Posterior vena cava (tissue), 2 donors: ENCODE measurements at regions not wholly inside any gene's neighbourhood (a gene's known extent, or its start where the extent isn't known, plus 50 kb on each side); places are given as distances from the start of the nearest gene placed in this dataset.
"Not testable (repeated sequence)": the region's sequence is repeated elsewhere in the genome, so short reads cannot be mapped to it uniquely, and the experiment has no call there.

ENCODE experiments used
- DNase-seq: peaks from one replicate; pipeline ENCODE4 v3.0.0-alpha.2; 2020; ENCODE audit warnings: low spot score
- intact Hi-C, 2 donors: fragments of 100-400 bp; cut with DNase I; formaldehyde crosslinking; loops; one replicate each; pipeline versions ENCODE4 v1.14.1 to v1.14.2; 2022 to 2023
- donor health status: DM: yes; HTN: yes; CAD: no.
- donor health status: DM: yes; HTN: yes; CAD: no.

GRCh38 chr4:12911750-12912358, 572.3 kb downstream of the RAB28 start:
- intact Hi-C loops, result no loop called here
- no peak for DNase-seq

GRCh38 chr4:12903640-12904039, 580.5 kb downstream of the RAB28 start:
- peak; percentile 74 for DNase-seq

GRCh38 chr4:12902735-12903134, 581.4 kb downstream of the RAB28 start:
- intact Hi-C loops, result no loop called here
- DNase-seq, result no peak

More at GRCh38 chr4:12903640-12904039, 580.5 kb downstream of the RAB28 start:
- intact Hi-C loops, result not testable (repeated sequence)

GRCh38 chr4:12897954-12898353, 586.2 kb downstream of the RAB28 start:
- no peak for DNase-seq

GRCh38 chr4:12894062-12894461, 590.1 kb downstream of the RAB28 start:
- intact Hi-C loops, result no loop called here
- no peak for DNase-seq

More at GRCh38 chr4:12897954-12898353, 586.2 kb downstream of the RAB28 start:
- intact Hi-C loops, result no loop called here

GRCh38 chr4:12889054-12889453, 595.1 kb downstream of the RAB28 start:
- DNase-seq, result no peak
- intact Hi-C loops, result no loop called here

- intact Hi-C loops, result no loop called here
- DNase-seq, result no peak
Observed at GRCh38 chr4:12884846-12885796, 599.0 kb downstream of the RAB28 start.

- intact Hi-C loops, result no loop called here
- DNase-seq, result no peak
Observed at GRCh38 chr4:12881945-12882584, 602.1 kb downstream of the RAB28 start.

GRCh38 chr4:12880844-12881243, 603.3 kb downstream of the RAB28 start:
- no peak for DNase-seq
- intact Hi-C loops, result no loop called here

GRCh38 chr4:12879496-12879895, 604.6 kb downstream of the RAB28 start:
- intact Hi-C loops, result no loop called here
- DNase-seq, result no peak

GRCh38 chr4:12875640-12876243, 608.4 kb downstream of the RAB28 start:
- intact Hi-C loops, result no loop called here
- no peak for DNase-seq

- intact Hi-C loops, result no loop called here
- DNase-seq, result no peak
Observed at GRCh38 chr4:12873351-12873750, 610.8 kb downstream of the RAB28 start.

- intact Hi-C loops, result no loop called here
- no peak for DNase-seq
Observed at GRCh38 chr4:12861422-12861821, 622.7 kb downstream of the RAB28 start.

GRCh38 chr4:12852338-12853307, 631.5 kb downstream of the RAB28 start:
- intact Hi-C loops, result loop anchor here (10.0 kb wide), 1 partner anchor 692 kb away; the partner anchor contains the start of gene NKX3-2 (in 2 of the 2)
- DNase-seq, result no peak

GRCh38 chr4:12846368-12846767, 637.8 kb downstream of the RAB28 start:
- no peak for DNase-seq
- intact Hi-C loops, result no loop called here

GRCh38 chr4:12844141-12844540, 640.0 kb downstream of the RAB28 start:
- DNase-seq, result no peak
- intact Hi-C loops, result no loop called here

GRCh38 chr4:12827966-12828365, 656.2 kb downstream of the RAB28 start:
- intact Hi-C loops, result no loop called here
- DNase-seq, result no peak

GRCh38 chr4:12791536-12791935, 692.6 kb downstream of the RAB28 start:
- no peak for DNase-seq
- intact Hi-C loops, result no loop called here

- intact Hi-C loops, result no loop called here
- DNase-seq, result no peak
Observed at GRCh38 chr4:12787261-12787660, 696.9 kb downstream of the RAB28 start.
